Thyroid gland (tissue), 4 donors: ENCODE measurements at regions not wholly inside any gene's neighbourhood (a gene's known extent, or its start where the extent isn't known, plus 50 kb on each side); places are given as distances from the start of the nearest gene placed in this dataset.

Experiments used
- DNase-seq, 2 donors: peaks; one replicate each; pipeline ENCODE4 v3.0.0-alpha.2; 2019
- H3K27ac ChIP-seq, 3 donors: fragments of 200-600 bp; sonication (generic); 1 replicate in 2 of 3; 2 replicates in 1 of 3; pipeline ENCODE4 v1.5.1; 2016 to 2019; ENCODE audit warnings: mild to moderate bottlenecking in 1 of 3, moderate library complexity in 1 of 3
- H3K27me3 ChIP-seq: fragments of 200-600 bp; sonication (generic); one replicate; pipeline ENCODE4 v1.5.1; 2019
- H3K36me3 ChIP-seq, 2 donors: fragments of 200-600 bp; sonication (generic); one replicate each; pipeline ENCODE4 v1.5.1; 2016 to 2019
- H3K4me1 ChIP-seq, 2 donors: fragments of 200-600 bp; sonication (generic); one replicate each; pipeline ENCODE4 v1.5.1; 2017 to 2019
- H3K4me3 ChIP-seq, 3 donors: fragments of 200-600 bp; sonication (generic); replicated peaks in 1 of 3; 1 replicate in 2 of 3; 2 replicates in 1 of 3; pipeline ENCODE4 v1.5.1; 2016; ENCODE audit warnings: mild to moderate bottlenecking in 1 of 3
- H3K9me3 ChIP-seq: fragments of 200-600 bp; sonication (generic); one replicate; pipeline ENCODE4 v1.5.1; 2017
- POLR2A ChIP-seq, 2 donors: fragments of 450-650 bp; IDR thresholded peaks; one replicate each; pipeline ENCODE4 v1.6.1; 2017; ENCODE audit warnings: antibody characterized with exemption in 2 of 2, mild to moderate bottlenecking in 2 of 2, moderate library complexity in 1 of 2
- WGBS, 2 donors: methylation state at CpG; one replicate each; pipeline ENCODE4 v1.1.5; 2017; 5-methylcytosine and 5-hydroxymethylcytosine counted together
- intact Hi-C: fragments of 100-400 bp; cut with DNase I; formaldehyde crosslinking; loops from one replicate; pipeline ENCODE4 v1.15.1; 2023
- TF ChIP-seq, protein P1 (sequence below), 6 experiments: fragments of 200-600 bp in 3 of 6; fragments of 450-650 bp in 3 of 6; sonication (generic) in 3 of 6; IDR thresholded peaks; one replicate each; pipeline ENCODE4 v1.5.1; 2016 to 2019; ENCODE audit warnings: antibody characterized with exemption in 6 of 6, mild to moderate bottlenecking in 2 of 6, inconsistent platforms in 1 of 6, moderate library complexity in 1 of 6

DNA sequence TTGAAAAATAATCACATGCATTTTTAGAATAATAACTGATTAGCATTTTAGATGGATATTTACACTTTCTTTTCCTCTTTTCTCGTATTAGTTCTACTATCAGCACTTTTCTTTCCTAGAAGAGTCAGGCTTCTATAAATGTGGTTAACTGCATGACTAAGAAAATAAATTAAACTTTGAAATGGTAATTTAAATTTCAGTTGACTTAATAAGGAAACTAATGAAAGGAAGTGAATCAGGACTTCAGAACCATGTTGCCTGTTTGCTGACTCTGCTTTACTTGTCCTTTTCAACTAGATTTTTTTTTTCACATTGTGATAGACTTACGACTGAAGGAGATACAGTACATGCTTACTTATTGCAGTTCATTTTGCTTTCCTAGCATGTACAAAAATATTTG lies 1258.2 kb upstream of the EYS start:
- H3K36me3 ChIP-seq = no peaks in the 10 kb centered on the region
- 79 to 83% methylated on average over 2 of the region's 2 CpGs for WGBS, 2 donors
- H3K4me3 ChIP-seq = no peak overlapping the region
- intact Hi-C loops = no loop called here
- no peaks in the 10 kb centered on the region for H3K27me3 ChIP-seq
- no peak overlapping the region for H3K27ac ChIP-seq
- DNase-seq = no peak
- no peaks in the 10 kb centered on the region for H3K9me3 ChIP-seq
- TF ChIP-seq, protein P1, sequence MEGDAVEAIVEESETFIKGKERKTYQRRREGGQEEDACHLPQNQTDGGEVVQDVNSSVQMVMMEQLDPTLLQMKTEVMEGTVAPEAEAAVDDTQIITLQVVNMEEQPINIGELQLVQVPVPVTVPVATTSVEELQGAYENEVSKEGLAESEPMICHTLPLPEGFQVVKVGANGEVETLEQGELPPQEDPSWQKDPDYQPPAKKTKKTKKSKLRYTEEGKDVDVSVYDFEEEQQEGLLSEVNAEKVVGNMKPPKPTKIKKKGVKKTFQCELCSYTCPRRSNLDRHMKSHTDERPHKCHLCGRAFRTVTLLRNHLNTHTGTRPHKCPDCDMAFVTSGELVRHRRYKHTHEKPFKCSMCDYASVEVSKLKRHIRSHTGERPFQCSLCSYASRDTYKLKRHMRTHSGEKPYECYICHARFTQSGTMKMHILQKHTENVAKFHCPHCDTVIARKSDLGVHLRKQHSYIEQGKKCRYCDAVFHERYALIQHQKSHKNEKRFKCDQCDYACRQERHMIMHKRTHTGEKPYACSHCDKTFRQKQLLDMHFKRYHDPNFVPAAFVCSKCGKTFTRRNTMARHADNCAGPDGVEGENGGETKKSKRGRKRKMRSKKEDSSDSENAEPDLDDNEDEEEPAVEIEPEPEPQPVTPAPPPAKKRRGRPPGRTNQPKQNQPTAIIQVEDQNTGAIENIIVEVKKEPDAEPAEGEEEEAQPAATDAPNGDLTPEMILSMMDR (IDR thresholded peaks at IDR 0.05) = no peak
- TF ChIP-seq POLR2A (IDR thresholded peaks at IDR 0.05) = no peak
- no peaks in the 10 kb centered on the region for H3K4me1 ChIP-seq

DNA sequence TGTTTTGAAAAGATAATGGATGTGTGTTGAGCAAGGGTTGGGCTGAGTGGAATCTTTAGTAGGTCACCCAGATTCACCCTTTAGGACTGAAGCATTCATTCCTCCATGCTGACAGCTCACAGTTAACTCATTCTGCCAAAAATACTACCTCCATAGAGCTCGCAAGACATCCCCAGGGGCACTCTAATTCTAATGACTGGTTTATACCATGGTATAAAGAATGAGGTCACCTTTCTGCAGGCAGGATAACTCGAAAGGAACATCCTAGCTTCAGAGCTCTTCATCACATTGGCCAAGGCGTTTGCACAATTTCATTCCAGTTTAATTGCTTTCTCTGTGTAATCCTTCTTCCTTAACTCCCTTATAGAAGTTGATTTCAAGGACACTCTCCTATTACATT lies 1257.2 kb upstream of the EYS start:
- no peaks in the 10 kb centered on the region for H3K4me1 ChIP-seq
- H3K27ac ChIP-seq = no peak overlapping the region
- H3K27me3 ChIP-seq = no peaks in the 10 kb centered on the region
- H3K36me3 ChIP-seq = no peaks in the 10 kb centered on the region
- H3K4me3 ChIP-seq = no peak overlapping the region
- H3K9me3 ChIP-seq = no peaks in the 10 kb centered on the region
- TF ChIP-seq POLR2A (IDR thresholded peaks at IDR 0.05) = no peak
- TF ChIP-seq, protein P1 (IDR thresholded peaks at IDR 0.05) = no peak
- DNase-seq = no peak
- WGBS, 2 donors = 71 to 82% methylated on average over 3 of the region's 3 CpGs
- intact Hi-C loops = no loop called here

- Histone ChIP-seq H3K4me1 (no peaks in the 10 kb centered on the region), H3K4me3 (no peak overlapping the region), H3K9me3 (no peaks in the 10 kb centered on the region), H3K27ac (no peak overlapping the region), H3K36me3 (no peaks in the 10 kb centered on the region), H3K27me3 (no peaks in the 10 kb centered on the region)
- no peak for DNase-seq
- intact Hi-C loops = no loop called here
- TF ChIP-seq, protein P1 (IDR thresholded peaks at IDR 0.05) = no peak
- TF ChIP-seq POLR2A (IDR thresholded peaks at IDR 0.05) = no peak
- 93% methylated on average over 4 of the region's 4 CpGs for WGBS, 2 donors
These were observed 1255.1 kb upstream of the EYS start for GRCh38 chr6:66962082-66962481.

DNA sequence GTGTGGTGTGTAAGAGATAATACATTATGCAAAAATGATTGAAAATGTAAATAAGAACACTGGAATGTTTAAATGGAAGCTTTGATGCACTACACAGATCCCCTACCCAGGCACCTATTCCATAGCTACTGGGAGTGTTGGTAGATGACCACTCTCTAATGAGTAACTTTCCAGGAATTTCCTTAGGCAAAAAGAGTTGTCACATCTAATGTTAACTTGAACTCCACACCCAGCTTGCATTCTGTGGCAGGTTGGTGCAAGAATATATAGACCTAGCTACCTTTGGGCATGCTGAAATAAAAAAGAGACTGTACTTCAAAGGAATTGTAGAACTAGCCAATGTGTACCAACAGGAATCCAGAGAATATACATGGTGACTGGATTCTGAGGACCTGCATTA lies 1254.2 kb upstream of the EYS start:
- intact Hi-C loops = no loop called here
- Histone ChIP-seq H3K9me3 (no peaks in the 10 kb centered on the region), H3K4me1 (no peaks in the 10 kb centered on the region), H3K27me3 (no peaks in the 10 kb centered on the region), H3K36me3 (no peaks in the 10 kb centered on the region), H3K27ac (no peak overlapping the region), H3K4me3 (no peak overlapping the region)
- no peak for TF ChIP-seq POLR2A (IDR thresholded peaks at IDR 0.05)
- TF ChIP-seq, protein P1 (IDR thresholded peaks at IDR 0.05) = no peak
- DNase-seq = no peak

DNA sequence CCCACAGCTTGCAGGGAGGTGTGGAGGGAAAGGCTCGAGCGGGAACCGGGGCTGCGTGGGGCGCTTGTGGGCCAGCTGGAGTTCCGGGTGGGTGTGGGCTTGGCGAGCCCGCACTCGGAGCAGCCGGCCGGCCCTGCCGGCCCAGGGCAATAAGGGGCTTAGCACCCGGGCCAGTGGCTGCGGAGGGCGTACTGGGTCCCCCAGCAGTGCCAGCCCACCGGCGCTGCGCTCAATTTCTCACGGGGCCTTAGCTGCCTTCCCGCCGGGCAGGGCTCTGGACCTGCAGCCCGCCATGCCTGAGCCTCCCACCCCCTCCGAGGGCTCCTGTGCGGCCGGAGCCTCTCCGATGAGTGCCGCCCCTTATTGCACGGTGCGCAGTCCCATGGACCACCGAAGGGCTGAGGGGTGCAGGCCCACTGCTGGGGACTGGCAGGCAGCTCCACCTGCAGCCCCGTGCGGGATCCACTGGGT lies 1242.2 kb upstream of the EYS start:
- Histone ChIP-seq H3K36me3 (no peaks in the 10 kb centered on the region), H3K9me3 (no peaks in the 10 kb centered on the region), H3K27ac (no peak overlapping the region), H3K4me1 (no peaks in the 10 kb centered on the region), H3K4me3 (no peak overlapping the region), H3K27me3 (no peaks in the 10 kb centered on the region)
- TF ChIP-seq, protein P1 (IDR thresholded peaks at IDR 0.05) = no peak
- no peak for TF ChIP-seq POLR2A (IDR thresholded peaks at IDR 0.05)
- intact Hi-C loops = no loop called here
- no peak for DNase-seq
- 96 to 98% methylated on average over 23 to 31 of the region's 32 CpGs for WGBS, 2 donors
